ENCODE measurements at regions not wholly inside any gene's neighbourhood (a gene's known extent, or its start where the extent isn't known, plus 50 kb on each side); places are given as distances from the start of the nearest gene placed in this dataset.

GRCh38 chr6:113184736-113185135, 672.4 kb upstream of the MARCKS start:
- Histone ChIP-seq H3K4me3 (no peak overlapping the region), H3K9me3 (no peaks in the 10 kb centered on the region), H3K36me3 (no peaks in the 10 kb centered on the region), H3K27ac (no peak overlapping the region), H3K4me1 (ENCODE audit: insufficient read depth) (no peaks in the 10 kb centered on the region), H3K27me3 (no peaks in the 10 kb centered on the region)
- TF ChIP-seq POLR2A (IDR thresholded peaks at IDR 0.05) (no peak), CTCF (IDR thresholded peaks at IDR 0.05) (no peak)
- intact Hi-C loops (cut with DNase I) = no loop called here
- 70 to 85% (median 80%) methylated on average over 2 of the region's 2 CpGs for WGBS, 3 donors
- no peak for DNase-seq

GRCh38 chr6:113185299-113185698, 671.8 kb upstream of the MARCKS start:
- DNase-seq = no peak
- Histone ChIP-seq H3K27me3 (no peaks in the 10 kb centered on the region), H3K27ac (no peak overlapping the region), H3K4me1 (ENCODE audit: insufficient read depth) (no peaks in the 10 kb centered on the region), H3K36me3 (no peaks in the 10 kb centered on the region), H3K4me3 (no peak overlapping the region), H3K9me3 (no peaks in the 10 kb centered on the region)
- TF ChIP-seq POLR2A (IDR thresholded peaks at IDR 0.05) (no peak), EP300 (IDR thresholded peaks at IDR 0.05) (no peak), CTCF (IDR thresholded peaks at IDR 0.05) (no peak)
- intact Hi-C loops (cut with DNase I) = no loop called here

- H3K27me3 ChIP-seq = no peaks in the 10 kb centered on the region
- no peak overlapping the region for H3K27ac ChIP-seq
- H3K9me3 ChIP-seq = no peaks in the 10 kb centered on the region
- TF ChIP-seq EP300 (IDR thresholded peaks at IDR 0.05) (no peak), POLR2A (IDR thresholded peaks at IDR 0.05) (no peak), CTCF (IDR thresholded peaks at IDR 0.05) (no peak)
- H3K36me3 ChIP-seq = no peaks in the 10 kb centered on the region
- H3K4me3 ChIP-seq = no peak overlapping the region
- WGBS, 3 donors = 69 to 75% (median 73%) methylated on average over 1 of the region's 1 CpG
- intact Hi-C loops (cut with DNase I) = no loop called here
- H3K4me1 ChIP-seq (ENCODE audit: insufficient read depth) = no peaks in the 10 kb centered on the region
- DNase-seq = no peak
Measured at GRCh38 chr6:113187661-113188060, 669.5 kb upstream of the MARCKS start.

- Histone ChIP-seq H3K27ac (no peak overlapping the region), H3K9me3 (no peaks in the 10 kb centered on the region), H3K4me1 (ENCODE audit: insufficient read depth) (no peaks in the 10 kb centered on the region), H3K36me3 (no peaks in the 10 kb centered on the region), H3K27me3 (no peaks in the 10 kb centered on the region), H3K4me3 (no peak overlapping the region)
- WGBS, 3 donors = 97 to 99% (median 97%) methylated on average over 4 of the region's 4 CpGs
- TF ChIP-seq POLR2A (IDR thresholded peaks at IDR 0.05) = no peak
- no peak for TF ChIP-seq EP300 (IDR thresholded peaks at IDR 0.05)
- no peak for TF ChIP-seq CTCF (IDR thresholded peaks at IDR 0.05)
- intact Hi-C loops (cut with DNase I) = no loop called here
- no peak for DNase-seq
Measured at GRCh38 chr6:113188962-113189361, 668.2 kb upstream of the MARCKS start.

- no peaks in the 10 kb centered on the region for H3K27me3 ChIP-seq
- no peak for DNase-seq
- intact Hi-C loops (cut with DNase I) = no loop called here
- no peaks in the 10 kb centered on the region for H3K36me3 ChIP-seq
- no peak for TF ChIP-seq EP300 (IDR thresholded peaks at IDR 0.05)
- TF ChIP-seq CTCF (IDR thresholded peaks at IDR 0.05) = no peak
- TF ChIP-seq POLR2A (IDR thresholded peaks at IDR 0.05) = no peak
- no peaks in the 10 kb centered on the region for H3K9me3 ChIP-seq
- no peaks in the 10 kb centered on the region for H3K4me1 ChIP-seq (ENCODE audit: insufficient read depth)
- 89 to 98% (median 94%) methylated on average over 2 of the region's 2 CpGs for WGBS, 3 donors
- no peak overlapping the region for H3K4me3 ChIP-seq
- no peak overlapping the region for H3K27ac ChIP-seq
Measured at GRCh38 chr6:113190170-113190569, 667.0 kb upstream of the MARCKS start.

Data from ovary (tissue), 7 donors.